ENCODE measurements at regions not wholly inside any gene's neighbourhood (a gene's known extent, or its start where the extent isn't known, plus 50 kb on each side); places are given as distances from the start of the nearest gene placed in this dataset.
"Not testable (repeated sequence)": the region's sequence is repeated elsewhere in the genome, so short reads cannot be mapped to it uniquely, and the experiment has no call there.

- DNase-seq (no peak), ATAC-seq (no peak)
- in situ Hi-C loops (cut with MboI; ENCODE audit: low sequenced_read_pairs in 4 of 4) = no loop called here
- Histone ChIP-seq H3K27me3 (no peaks in the 10 kb centered on the region), H3K4me1 (no peaks in the 10 kb centered on the region), H3K36me3 (no peaks in the 10 kb centered on the region), H3K9me3 (no peaks in the 10 kb centered on the region), H3K4me3 (no peak overlapping the region), H3K27ac (no peak overlapping the region)
- TF ChIP-seq CTCF (IDR thresholded peaks at IDR 0.05 in 4 of 5, conservative IDR thresholded peaks at IDR 0.05 in 1 of 5) = no peak
- no peak for TF ChIP-seq POLR2A (IDR thresholded peaks at IDR 0.05)
- intact Hi-C loops (cut with DNase I; ENCODE audit: low total_unique reads) = no loop called here
Observed at GRCh38 chr2:194526121-194526520, 1130.9 kb upstream of the SLC39A10 start.

DNA sequence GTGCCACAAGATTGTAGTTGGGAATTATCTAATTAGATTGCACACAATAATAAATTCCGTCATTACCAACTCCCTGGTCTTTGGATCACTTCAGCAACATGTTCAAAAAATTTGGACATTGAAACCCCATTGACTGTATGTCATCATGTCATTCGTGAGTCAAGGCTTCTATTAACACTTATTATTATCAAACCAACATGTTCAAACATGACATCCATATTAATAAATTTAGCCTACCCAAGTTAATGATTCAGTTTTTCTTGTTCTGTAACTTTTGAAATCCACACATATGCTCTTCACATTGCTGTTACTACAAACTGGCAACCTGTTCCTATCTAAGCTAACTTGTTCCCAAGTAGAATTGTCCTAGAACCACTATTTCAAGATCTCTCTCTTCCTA lies 1142.7 kb upstream of the SLC39A10 start:
- no peaks in the 10 kb centered on the region for H3K9me3 ChIP-seq
- no peaks in the 10 kb centered on the region for H3K36me3 ChIP-seq
- in situ Hi-C loops (cut with MboI; ENCODE audit: low sequenced_read_pairs in 4 of 4) (no loop called here), intact Hi-C loops (cut with DNase I; ENCODE audit: low total_unique reads) (no loop called here)
- H3K4me1 ChIP-seq = no peaks in the 10 kb centered on the region
- no peak for TF ChIP-seq CTCF (IDR thresholded peaks at IDR 0.05 in 4 of 5, conservative IDR thresholded peaks at IDR 0.05 in 1 of 5)
- no peak overlapping the region for H3K27ac ChIP-seq
- DNase-seq (no peak), ATAC-seq (no peak)
- no peak overlapping the region for H3K4me3 ChIP-seq
- no peaks in the 10 kb centered on the region for H3K27me3 ChIP-seq

DNA sequence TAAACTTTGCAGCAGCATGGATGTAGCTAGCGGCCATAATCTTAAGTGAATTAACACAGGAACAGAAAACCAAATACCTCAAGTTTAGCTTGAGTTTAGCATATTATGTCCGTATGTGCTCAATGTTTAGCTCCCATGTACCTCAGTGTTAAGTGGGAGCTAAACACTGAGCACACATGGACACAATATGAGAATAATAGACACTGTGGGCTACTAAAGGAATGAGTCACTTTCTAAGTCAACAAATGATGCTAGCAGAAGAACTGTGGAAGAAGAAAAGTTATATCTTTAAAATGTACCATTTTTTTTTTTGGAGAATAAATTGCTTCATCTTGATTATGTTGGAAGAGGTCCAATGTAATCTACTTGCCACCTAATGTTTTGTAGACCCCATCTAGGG lies 1146.0 kb upstream of the SLC39A10 start:
- H3K9me3 ChIP-seq; intact Hi-C loops (cut with DNase I; ENCODE audit: low total_unique reads); DNase-seq; H3K36me3 ChIP-seq; H3K4me1 ChIP-seq; in situ Hi-C loops (cut with MboI; ENCODE audit: low sequenced_read_pairs in 4 of 4); H3K27me3 ChIP-seq; ATAC-seq; H3K4me3 ChIP-seq; H3K27ac ChIP-seq: not testable (repeated sequence)

DNA sequence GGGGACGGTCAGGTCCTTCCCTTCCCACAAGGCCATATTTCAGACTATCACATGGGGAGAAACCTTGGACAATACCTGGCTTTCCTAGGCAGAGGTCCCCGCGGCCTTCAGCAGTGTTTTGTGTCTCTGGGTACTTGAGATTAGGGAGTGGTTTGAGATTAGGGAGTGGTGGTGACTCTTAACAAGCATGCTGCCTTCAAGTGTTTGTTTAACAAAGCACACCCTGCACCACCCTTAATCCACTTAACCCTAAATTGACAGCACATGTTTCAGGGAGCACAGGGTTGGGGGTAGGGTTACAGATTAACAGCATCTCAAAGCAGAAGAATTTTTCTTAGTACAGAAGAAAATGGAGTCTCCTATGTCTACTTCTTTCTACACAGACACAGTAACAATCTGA lies 1152.2 kb upstream of the SLC39A10 start:
- H3K27me3 ChIP-seq; H3K4me3 ChIP-seq; H3K27ac ChIP-seq; H3K36me3 ChIP-seq; H3K4me1 ChIP-seq; in situ Hi-C loops (cut with MboI; ENCODE audit: low sequenced_read_pairs in 4 of 4); ATAC-seq; DNase-seq; H3K9me3 ChIP-seq; intact Hi-C loops (cut with DNase I; ENCODE audit: low total_unique reads): not testable (repeated sequence)

GRCh38 chr2:194495046-194495445 lies 1162.0 kb upstream of the SLC39A10 start:
- in situ Hi-C loops (cut with MboI; ENCODE audit: low sequenced_read_pairs in 4 of 4) = no loop called here
- intact Hi-C loops (cut with DNase I; ENCODE audit: low total_unique reads) = no loop called here

More at GRCh38 chr2:194495046-194495445, 1162.0 kb upstream of the SLC39A10 start:
- Histone ChIP-seq H3K4me3 (no peak overlapping the region), H3K4me1 (no peaks in the 10 kb centered on the region), H3K27ac (no peak overlapping the region), H3K9me3 (no peaks in the 10 kb centered on the region), H3K36me3 (no peaks in the 10 kb centered on the region), H3K27me3 (no peaks in the 10 kb centered on the region)
- DNase-seq (no peak), ATAC-seq (no peak)
- TF ChIP-seq POLR2A (IDR thresholded peaks at IDR 0.05) = no peak
- TF ChIP-seq CTCF (IDR thresholded peaks at IDR 0.05 in 4 of 5, conservative IDR thresholded peaks at IDR 0.05 in 1 of 5) = no peak
